Right lobe of liver (tissue), 4 donors: ENCODE measurements at regions not wholly inside any gene's neighbourhood (a gene's known extent, or its start where the extent isn't known, plus 50 kb on each side); places are given as distances from the start of the nearest gene placed in this dataset.

ENCODE experiments used
- POLR2A ChIP-seq: fragments of 450-650 bp; IDR thresholded peaks from one replicate; pipeline ENCODE4 v1.6.1; 2017; ENCODE audit warnings: antibody characterized with exemption, mild to moderate bottlenecking
- TF ChIP-seq, protein P1 (sequence below), 4 donors: fragments of 200-600 bp in 3 of 4; fragments of 450-650 bp in 1 of 4; IDR thresholded peaks; one replicate each; pipeline versions ENCODE4 v1.5.1 to v1.8.0; 2016 to 2022; ENCODE audit warnings: antibody characterized with exemption in 4 of 4, mild to moderate bottlenecking in 2 of 4
- donor health status: DM: no; HTN: no; CAD: no.
- donor health status: DM: no; HTN: no; CAD: no.
- donor health status: DM: no; HTN: yes; CAD: no.

DNA sequence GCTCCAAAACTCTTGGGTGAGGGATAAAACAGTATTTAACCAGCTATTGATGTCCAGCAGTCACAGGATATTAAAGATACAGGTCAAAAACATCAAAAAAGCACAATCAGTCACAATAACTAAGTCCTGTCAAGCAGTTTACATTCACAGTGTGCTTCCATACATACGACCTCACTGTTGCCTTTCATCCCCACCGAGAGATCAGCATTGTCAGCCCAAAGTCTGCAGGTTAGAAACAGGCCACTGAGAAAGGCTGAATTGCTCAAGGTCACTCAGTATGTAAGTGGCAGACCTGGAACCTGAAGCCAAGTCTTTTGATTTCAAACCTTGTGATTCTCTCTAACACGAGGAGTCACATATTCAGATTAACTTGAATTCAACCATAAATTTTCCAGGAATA lies 124.9 kb downstream of the GXYLT1 start:
- TF ChIP-seq, protein P1, sequence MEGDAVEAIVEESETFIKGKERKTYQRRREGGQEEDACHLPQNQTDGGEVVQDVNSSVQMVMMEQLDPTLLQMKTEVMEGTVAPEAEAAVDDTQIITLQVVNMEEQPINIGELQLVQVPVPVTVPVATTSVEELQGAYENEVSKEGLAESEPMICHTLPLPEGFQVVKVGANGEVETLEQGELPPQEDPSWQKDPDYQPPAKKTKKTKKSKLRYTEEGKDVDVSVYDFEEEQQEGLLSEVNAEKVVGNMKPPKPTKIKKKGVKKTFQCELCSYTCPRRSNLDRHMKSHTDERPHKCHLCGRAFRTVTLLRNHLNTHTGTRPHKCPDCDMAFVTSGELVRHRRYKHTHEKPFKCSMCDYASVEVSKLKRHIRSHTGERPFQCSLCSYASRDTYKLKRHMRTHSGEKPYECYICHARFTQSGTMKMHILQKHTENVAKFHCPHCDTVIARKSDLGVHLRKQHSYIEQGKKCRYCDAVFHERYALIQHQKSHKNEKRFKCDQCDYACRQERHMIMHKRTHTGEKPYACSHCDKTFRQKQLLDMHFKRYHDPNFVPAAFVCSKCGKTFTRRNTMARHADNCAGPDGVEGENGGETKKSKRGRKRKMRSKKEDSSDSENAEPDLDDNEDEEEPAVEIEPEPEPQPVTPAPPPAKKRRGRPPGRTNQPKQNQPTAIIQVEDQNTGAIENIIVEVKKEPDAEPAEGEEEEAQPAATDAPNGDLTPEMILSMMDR (IDR thresholded peaks at IDR 0.05) = no peak
- TF ChIP-seq POLR2A = no peak
